ENCODE measurements at regions not wholly inside any gene's neighbourhood (a gene's known extent, or its start where the extent isn't known, plus 50 kb on each side); places are given as distances from the start of the nearest gene placed in this dataset.
A peak's percentile ranks its signal among the peaks of the same experiment; 100 is the strongest.

DNA sequence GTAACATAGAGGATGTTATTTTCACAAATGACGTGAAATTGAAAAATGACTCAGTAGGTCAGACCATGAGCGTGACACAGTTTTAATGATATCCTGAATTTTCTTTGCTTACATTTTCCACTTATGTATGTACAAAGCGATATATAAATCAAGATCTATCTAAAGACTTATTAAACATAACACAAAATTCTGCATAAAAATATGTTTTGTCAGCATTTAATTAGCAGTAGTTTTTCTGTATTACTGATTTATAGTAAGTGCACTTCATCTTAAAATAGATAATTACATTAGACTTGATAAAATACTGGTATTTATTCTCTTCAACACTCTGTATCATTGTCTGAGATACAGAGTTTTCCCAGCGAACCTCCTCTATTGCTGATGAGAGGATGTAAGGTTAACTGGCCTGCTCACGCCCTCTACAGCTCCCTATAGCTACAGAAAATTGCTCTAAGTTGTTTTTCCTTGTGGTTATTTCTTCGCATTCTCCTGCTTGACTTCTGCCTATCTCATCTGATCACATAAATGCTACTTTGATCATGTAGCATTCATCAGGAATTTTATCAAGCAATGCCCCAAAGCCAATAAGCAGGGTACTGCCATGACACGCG is 548.8 kb upstream of the REG3G start:
- DNase-seq: no peak

DNA sequence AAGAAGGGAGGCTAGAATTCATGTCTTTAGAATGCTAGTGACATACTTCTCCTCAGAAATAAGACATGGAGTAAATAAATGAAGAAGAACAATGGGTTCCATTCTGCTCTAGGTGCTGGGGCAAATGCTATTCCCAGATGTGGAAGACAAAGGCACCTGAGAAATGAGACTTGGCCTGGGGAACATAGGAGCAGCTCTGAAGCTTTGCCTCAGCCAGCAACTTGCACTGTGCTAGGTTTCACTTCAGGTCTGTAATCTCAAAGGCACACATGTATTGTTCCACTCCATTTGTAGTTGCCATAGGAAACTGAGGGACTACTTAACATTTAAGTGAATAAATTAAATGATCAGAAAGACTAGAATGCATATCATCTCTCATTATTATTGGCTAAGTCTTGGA is 538.9 kb upstream of the REG3G start:
- no peak for DNase-seq

DNA sequence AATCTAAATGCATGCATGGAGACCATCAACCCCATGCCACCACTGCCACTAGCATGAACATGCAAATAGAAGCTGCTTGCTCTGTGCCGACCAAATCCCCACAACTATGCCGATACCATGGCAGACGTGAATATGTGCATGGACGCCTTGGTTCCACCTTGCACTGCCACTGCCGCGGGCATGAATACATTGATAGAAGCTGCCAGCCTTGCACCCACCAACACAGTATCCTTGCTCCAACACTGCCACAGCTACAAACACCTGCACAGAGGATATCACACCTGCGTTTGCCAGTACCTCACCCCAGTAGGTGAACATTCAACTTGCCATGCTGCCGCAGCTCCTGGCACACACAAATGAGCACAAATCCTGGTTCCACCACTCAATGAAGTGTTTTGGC is 527.4 kb upstream of the REG3G start:
- no peak for DNase-seq

DNA sequence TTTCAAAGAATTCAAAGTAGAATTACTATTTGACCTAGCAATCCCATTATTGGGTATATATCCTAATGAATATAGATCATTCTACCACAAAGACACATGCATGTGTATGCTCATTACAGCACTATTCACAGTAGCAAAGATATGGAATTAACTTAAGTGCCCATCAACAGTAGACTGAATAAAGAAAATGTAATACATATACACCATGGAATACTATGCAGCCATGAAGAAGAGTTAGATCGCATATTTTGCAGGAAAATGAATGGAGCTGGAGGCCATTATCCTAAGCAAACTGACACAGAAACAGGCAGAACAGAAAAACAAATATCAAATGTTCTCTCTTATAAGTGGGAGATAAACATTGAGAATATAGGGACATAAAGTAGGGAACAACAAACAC is 519.2 kb upstream of the REG3G start:
- DNase-seq: no peak

DNA sequence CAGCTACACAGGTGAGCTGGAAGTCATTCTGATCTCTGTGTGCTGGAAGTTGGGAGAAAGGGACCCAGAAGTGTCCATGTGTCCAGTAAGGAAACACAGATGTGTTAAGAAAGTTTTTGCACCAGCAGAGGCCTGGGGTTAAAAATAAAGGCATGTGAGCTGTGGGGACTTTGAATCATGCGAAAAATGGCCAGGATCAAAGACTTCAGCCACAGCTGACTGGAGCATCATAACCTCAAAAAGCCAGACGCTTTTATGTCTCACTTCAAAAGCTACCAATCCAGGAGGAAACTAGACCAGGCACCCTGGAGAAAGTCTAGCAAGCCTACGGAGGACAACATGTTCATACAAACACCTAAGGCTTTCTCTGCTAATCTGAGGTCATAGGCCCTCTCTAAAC is 503.6 kb upstream of the REG3G start:
- no peak for DNase-seq

DNA sequence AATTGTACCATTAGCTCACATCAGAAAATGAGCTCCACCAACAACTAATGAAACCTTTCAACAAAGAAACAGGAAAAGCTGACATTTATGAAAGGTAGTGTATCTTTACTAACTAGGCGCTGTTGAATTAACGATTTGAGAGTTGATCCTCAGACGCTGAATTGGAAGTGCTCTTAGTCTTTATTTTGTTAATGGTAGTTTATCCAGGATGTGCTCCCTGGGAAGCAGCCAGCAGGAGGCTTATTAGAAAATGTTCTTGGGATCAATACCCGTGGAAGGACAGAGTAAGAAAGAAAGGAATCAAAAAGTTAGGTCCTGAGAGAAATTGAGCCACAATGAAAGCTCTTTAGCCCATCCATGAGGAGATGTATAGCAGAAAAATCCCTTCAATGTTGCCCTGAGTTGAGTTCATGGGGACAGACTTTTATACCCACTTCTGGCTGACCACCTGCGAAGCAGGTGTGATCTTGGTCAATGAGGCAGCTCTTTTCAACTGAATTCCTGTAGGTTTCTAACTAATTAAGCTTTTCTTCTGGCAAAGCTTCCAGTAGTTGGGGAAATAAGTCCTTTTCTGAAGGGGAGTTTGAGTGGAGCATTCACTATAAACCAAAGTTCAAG is 492.6 kb upstream of the REG3G start:
- no peak for DNase-seq

DNA sequence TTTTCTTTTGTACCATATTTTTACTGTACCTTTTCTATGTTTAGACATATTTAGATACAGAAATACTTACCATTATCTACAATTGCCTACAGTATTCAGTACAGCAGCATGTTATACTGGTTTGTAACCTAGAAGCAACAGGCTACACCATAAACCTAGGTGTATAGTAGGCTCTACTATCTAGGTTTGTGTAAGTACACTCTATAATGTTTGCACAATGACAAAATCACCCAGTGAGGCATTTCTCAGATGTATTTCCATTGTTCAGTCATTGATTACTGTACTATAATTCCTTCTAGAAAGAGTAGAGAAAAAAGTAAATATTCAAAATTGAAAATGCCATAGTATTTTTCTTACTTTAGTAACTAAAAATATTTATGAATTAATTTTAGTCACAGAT is 490.1 kb upstream of the REG3G start:
- no peak for DNase-seq

DNA sequence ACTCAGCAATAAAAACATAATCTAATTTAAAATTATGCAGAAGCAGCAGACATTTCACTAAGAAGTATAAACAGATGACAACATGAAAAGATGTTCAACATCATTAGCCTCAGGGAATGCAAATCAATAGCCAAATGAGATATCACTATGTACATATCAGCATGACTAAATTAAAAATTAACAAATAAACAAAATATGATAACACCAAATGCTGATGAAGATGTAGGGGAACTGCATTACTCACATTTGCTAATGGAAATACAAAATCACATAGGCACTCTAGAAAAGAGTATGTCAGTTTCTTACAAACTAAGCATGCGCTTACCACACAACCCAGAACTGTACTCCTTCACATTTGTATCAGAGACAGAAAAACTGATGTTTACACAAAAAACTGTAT is 487.2 kb upstream of the REG3G start:
- DNase-seq: no peak

DNA sequence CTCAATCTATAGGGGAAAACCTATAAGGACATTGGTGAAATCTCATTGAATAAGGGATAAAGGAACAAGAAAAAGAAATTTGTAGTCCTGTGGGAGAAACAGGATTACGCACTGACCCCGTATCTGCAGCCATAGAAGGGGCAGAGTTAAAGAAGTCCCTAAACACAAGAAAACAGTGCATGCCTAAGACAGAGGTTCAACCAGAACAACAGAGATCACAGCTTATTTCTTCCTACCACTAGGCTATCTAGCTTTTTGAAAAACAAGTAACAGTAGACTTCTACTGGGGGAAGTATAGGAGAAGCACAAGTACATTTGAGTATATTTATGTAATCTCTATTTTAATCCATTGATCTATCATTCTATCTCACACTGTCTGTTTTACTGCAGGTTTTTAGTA is 485.2 kb upstream of the REG3G start:
- no peak for DNase-seq

DNA sequence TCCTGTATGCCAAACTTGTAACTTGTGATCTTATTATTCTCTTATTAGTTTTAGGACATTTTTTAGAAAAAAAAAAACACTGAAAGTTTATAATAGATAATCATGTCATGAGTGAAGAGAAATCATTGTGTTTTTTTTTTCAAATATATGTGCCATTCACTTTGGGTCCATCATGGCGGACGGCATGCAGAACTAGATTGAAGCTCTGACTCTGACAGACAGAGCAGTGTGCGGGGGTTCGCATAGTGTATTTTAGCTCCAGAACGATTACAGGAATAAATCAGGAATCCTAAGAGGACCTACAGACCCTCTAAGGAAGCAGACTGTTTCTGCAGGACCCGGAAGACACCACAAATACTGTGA is 484.4 kb upstream of the REG3G start:
- no peak for DNase-seq

DNA sequence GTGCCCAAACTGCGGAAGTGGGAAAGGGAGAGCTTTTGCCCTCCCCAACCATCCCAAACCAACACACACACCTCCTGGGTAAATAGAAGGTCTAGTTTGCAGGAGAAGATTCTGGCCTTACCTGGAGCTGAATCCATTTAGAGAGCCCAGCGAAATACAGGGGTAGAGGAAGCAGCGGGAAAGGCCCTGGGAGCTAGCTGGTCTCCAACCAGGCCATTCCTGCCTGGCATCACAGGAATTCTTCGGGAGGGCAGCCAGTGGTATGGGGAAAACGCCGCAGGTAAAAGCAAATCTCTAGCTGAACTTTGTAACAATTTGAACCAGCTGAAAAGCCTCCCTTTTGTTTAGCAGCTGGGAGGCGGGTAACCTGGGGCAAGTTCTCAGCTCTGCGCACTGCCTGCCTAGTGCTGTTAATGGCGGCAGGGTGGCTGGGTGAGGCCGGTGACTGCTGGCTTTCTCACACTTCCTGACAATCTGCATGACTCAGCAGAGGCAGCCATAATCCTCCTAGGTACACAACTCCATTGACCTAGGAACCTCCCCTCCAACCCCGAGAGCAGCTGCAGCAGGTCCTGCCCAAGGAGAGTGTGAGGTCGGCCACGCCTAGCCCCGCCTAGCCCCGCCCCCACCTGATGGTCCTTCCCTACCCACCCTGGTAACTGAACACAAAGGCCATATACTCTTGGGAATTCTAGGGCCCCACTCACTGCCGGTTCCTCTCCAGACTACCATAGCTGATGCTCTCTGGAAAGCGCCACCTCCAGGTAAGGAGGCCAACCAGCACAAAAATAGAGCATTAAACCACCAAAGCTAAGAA is 483.8 kb upstream of the REG3G start:
- no peak for DNase-seq

DNA sequence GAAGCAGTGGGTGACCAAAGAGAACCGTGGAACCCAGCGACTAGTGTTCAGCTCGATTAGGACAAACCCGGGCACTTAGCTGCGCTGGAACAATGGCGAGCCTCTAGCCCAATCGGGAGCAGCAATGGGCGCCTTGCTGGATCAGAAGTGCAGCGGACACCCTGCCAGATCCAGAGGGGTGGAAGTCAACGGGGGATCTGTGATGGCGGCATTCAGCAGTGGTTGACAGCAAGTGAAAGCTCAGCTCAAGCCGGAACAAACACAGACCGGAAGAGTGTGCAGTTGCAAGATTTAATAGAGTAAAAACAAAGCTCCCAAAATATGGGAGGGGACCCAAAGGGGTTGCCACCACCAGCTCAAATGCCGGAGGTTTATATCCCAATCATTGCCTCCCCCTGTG is 478.7 kb upstream of the REG3G start:
- DNase-seq: no peak

DNA sequence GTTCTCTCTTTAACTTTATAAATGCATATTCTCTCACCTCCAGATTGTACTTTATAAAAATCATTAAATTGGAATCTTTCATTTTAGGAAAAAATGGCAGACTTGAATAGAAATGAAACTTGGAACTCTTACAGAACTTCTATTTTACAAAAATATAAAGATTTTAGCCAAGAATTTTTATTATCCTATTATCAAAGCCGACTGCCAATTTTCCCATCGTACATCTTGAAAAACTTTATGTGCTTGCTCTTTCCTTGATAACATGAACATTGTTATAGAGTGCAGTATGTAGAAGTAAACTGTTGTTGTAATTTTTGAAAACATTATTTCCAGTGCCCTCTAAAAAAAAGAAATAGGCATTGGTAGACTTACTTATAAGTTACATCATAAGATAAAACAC is 475.7 kb upstream of the REG3G start:
- no peak for DNase-seq

DNA sequence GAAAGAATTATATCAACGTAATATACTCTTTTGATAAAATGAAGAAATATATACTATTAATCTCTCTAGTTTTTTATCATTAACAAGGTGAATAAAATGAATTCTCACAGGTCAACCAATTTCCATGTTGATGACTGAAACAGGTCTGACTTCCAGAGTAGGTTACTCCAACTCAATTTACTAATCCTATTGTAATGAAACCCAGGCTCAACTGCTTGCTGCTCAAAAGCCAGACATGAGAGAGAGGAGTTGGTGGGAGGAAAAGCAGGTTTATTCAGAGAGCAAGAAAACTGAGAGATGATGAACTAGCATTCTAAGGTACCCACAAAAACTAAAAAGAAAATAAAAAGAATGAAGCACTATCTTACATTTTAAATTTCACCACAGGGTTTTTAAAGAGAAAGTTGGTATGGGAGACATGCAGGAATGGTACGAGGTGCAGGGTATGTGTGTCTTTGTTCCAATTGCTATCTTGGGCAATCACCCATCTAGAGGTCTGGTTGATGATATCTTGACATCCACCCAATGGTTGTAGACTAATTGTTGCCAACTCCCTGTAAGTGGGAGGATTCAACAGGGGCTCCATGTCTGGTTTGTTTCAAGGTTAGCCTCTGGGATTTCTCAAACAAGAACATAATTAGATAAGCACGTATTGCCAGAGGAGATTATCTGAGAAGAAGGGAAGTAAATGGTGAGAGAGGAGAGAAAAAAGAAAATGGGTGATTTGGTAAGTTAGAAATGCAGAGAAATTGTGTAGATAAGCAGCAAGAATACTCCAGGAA is 471.4 kb upstream of the REG3G start:
- no peak for DNase-seq

DNA sequence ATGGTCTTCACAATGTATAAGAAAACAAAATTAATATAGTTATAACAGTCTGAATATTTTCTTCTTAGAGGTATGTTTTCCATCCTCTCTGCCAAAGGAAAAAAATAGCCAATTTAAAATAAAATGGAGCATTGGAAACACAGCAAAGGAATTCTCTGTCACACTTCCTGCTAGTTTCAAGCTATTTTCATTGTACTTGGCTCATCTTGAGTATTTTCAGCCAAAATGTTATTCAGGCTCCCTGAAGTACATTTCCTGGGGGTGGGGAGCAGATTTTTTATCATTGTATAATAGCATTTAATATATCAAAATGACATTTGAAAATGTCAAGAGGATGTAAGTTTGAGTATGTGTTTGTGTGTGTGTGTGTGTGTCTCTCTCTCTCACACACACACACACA is 463.6 kb upstream of the REG3G start:
- peak; percentile 61 for DNase-seq

DNA sequence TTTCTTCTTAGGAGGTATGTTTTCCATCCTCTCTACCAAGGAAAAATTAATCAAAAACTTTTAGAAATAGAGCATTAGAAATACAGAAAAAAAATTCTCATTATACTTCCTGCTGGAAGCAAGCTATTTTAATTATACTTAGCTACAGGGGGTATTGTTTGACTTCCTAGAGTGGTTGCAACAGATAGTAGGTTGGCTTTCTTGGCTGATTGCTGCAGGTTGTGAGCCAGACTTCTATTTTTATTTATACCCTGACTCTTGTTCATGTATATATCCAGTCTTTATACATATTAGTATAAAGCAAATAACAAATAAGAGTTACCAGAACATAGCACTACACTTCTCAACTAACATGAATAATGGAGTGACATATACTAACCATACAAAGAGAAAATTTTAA is 460.8 kb upstream of the REG3G start:
- no peak for DNase-seq

DNA sequence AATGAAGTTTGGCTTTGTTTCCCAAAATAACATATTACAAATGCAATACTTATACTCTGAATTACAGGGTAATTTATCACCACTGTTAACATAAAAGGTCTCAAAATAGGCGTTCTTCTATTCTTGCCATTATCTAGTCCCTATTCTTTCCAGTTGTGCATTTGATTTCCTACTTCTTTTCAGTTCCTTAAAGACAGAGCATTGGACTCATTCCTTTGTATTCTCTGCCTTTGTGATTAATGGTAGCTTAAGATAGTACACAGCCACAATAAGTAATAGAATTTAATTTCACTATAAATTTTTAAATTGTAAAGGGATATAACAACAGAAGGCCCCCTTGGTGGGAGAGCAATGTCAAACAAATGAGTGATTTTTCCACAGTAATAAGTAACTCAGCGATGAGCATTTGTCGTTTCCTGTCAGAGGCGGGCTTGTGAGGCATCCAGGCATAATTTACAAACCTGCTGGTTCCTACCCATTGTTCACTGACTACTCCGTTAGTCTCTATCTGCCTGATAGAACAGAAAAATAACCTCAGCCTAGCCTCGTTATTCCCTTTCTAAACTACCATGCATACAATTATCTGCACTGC is 456.6 kb upstream of the REG3G start:
- DNase-seq: no peak

DNA sequence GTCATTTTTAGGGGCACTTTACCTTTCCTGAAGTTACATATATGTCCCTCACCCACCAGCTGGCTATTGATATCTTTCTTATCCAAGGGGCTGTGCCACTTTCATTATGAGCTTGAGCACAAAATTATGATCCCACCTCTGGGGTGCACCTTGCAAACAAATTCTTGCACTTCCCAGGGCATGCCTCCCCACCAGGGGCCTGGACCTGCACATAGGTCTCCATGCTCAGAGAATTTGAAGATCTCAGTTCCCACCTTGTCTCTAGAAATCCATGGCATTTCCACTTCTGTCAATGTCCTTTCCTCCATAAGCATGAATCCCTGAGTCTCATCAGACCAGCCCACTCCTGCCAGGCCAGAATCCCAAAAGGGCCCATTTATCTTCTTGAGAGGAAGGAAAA is 449.1 kb upstream of the REG3G start:
- no peak for DNase-seq

DNA sequence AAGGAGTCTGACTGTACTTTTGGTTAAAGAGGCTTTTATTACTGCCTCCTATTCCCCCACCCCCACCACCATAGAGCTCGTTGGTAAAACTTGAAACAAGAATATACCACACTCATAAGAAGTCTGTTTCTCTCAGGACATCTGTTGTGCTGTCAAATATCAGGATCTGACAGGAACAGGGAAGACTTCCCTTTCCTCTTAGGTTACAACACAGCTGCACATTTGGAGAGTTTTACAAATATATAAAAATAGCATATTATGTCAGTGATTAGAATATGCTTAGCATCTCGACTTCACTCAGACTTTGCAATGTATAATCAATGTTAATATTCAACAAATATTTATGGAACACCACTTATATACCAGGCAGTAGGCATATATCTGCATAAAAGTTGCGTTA is 439.6 kb upstream of the REG3G start:
- DNase-seq: peak; percentile 79

DNA sequence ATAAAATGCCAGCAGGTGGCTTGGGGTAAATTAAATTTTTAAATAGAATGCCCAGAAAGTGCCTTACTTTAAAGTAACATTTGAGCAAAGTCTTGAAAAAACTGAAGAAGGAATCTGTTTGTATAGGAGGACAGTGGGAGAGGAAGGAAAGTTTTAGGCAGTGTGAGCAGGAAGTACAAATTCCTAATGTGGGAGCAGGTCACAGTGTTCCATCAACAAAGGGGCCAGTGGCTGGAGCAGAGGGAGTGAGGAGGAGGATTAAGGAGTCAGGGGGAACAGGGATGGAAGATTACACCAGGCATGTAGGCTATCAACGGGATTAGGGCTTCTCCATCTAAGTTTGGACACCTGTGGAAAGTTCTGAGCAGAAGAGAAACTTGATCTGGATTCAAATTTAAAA is 439.2 kb upstream of the REG3G start:
- DNase-seq: peak; percentile 32

DNA sequence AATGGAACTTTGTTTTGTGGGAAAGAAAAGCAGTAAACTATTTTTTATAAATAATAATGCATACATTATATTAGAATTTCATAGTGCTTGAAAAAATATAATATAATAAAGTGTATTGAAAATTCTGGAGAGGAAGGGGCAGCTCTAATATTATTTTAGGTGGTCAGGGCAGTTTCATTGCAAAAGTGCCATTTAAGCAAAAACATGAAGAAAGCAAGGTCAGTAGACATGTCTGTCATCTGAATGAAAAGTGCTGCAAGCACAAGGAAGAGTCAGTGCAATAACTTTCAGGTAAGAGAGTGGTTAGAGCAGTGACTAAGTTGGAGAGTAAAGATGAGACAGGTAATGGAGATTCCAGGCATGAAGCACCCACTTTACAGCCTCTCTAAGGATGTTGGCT is 435.6 kb upstream of the REG3G start:
- no peak for DNase-seq

DNA sequence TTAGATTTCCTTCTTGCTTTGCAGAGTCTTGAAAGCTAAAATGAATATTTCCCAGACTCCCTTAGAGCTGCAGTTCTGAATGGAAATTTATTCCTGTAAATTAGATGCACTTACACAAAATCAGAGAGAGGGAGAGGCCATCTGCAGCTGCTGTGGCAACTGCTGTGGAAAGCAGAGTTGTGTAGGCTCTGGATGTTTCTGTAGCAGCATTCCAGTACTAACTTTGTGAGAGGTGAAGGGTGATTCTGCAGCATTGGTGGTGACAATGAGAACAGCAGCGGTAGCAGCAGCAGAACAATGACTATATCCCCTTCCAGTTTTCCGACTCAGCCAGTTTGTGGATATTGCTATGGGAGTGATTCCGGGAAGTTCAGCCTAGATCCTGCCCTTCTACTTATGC is 433.0 kb upstream of the REG3G start:
- DNase-seq: peak; percentile 43

DNA sequence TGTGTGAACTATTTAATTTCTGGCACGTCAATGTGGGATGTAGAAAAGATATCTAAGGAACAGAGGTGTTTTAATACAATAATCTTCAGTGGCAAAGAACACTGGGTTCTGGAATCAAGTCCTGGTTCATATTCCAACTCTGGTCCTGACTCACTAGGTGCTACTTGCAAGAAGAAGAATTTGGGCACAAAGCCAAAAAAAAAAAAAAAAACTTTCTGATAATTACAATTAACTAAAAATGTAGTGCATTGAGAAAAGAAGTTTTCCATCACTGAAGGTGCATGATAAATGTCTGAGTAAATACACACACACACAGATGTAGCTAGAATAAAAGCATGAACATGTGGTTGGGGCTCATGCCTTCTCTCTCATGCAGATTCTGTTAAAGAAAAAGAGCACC is 424.4 kb upstream of the REG3G start:
- no peak for DNase-seq

Data from tongue (tissue), 1 donor.